ENCODE measurements at regions not wholly inside any gene's neighbourhood (a gene's known extent, or its start where the extent isn't known, plus 50 kb on each side); places are given as distances from the start of the nearest gene placed in this dataset.

DNA sequence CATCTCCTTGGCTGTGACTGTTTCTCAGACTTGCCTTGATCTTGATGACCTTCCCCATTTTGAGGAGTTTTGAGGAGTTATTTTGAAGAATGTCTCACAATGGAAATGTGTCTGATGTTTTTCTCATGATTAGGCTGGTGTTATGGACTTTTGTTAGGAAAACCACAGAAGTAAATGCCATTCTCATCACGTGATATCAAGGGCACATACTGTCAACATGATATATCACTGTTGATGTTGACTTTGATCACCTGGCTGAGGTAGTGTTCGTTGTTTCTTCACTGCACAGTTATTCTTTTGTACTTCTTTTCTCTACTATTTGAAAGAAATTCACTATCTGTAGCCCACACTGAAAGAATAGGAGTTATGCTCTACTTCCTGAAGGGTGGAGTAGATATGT, 194.7 kb upstream of the MPHOSPH6 start:
- H3K4ac ChIP-seq (replicated peaks; ENCODE audit: insufficient read length, low read depth, low read length), result no peak overlapping the region
- H3K9ac ChIP-seq (replicated peaks in 1 of 4; ENCODE audit: extremely low read depth in 1 of 4, low read depth in 3 of 4, low read length in 3 of 4), result no peak overlapping the region
- 79% methylated on average over 2 of the region's 2 CpGs; no CpG with 5 or more reads in 1 of the 2 experiments for WGBS, 2 experiments (ENCODE audit: extremely low coverage in 1 of 2, insufficient coverage in 1 of 2, insufficient read length in 1 of 2, insufficient replicate concordance in 2 of 2, low coverage in 1 of 2, low lambda C conversion rate in 2 of 2, missing lambda C conversion rate in 1 of 2)
- H3K9me3 ChIP-seq (ENCODE audit: insufficient read depth in 2 of 2, low read depth in 1 of 2, low read length in 1 of 2), result no peaks in the 10 kb centered on the region
- H3K36me3 ChIP-seq (ENCODE audit: control insufficient read depth in 2 of 4, insufficient read depth in 4 of 4, low read length in 3 of 4), result no peaks in the 10 kb centered on the region
- no peaks in the 10 kb centered on the region for H3K23me2 ChIP-seq (ENCODE audit: low read depth, low read length)
- no peaks in the 10 kb centered on the region for H3K27me3 ChIP-seq (replicated peaks in 1 of 4; ENCODE audit: control insufficient read depth in 3 of 4, extremely low read depth in 1 of 4, insufficient read depth in 3 of 4, low read length in 3 of 4)
- H3K4me2 ChIP-seq (ENCODE audit: insufficient read depth in 1 of 2, low read depth in 2 of 2, low read length in 2 of 2), result no peak overlapping the region
- DNase-seq (ENCODE audit: low read depth in 1 of 2, low spot score in 2 of 2) (no peak), FAIRE-seq (no peak)
- no peak overlapping the region for H3K27ac ChIP-seq (ENCODE audit: low read depth, low read length)
- no peak overlapping the region for H3K4me3 ChIP-seq (ENCODE audit: extremely low read depth in 1 of 4, insufficient read depth in 2 of 4, low read depth in 3 of 4, low read length in 4 of 4)
- no peak overlapping the region for H4K8ac ChIP-seq (ENCODE audit: extremely low read depth, insufficient read depth, low read length)
- H2BK12ac ChIP-seq (ENCODE audit: low read depth, low read length), result no peak overlapping the region
- H2BK120ac ChIP-seq (replicated peaks; ENCODE audit: low read depth, low read length), result no peak overlapping the region
- H4K91ac ChIP-seq (replicated peaks; ENCODE audit: insufficient read length, low read length), result no peak overlapping the region
- H2BK5ac ChIP-seq (ENCODE audit: low read depth, low read length), result no peak overlapping the region
- no peak overlapping the region for H3K56ac ChIP-seq (replicated peaks; ENCODE audit: insufficient read length, low read depth, low read length)
- CTCF ChIA-PET (ENCODE audit: partially characterized antibody), result no interaction called here
- H4K5ac ChIP-seq (ENCODE audit: insufficient read length, low read depth, low read length), result no peak overlapping the region
- no peaks in the 10 kb centered on the region for H4K20me1 ChIP-seq (replicated peaks in 1 of 2; ENCODE audit: control insufficient read depth in 1 of 2, insufficient read depth in 2 of 2, low read length in 2 of 2)
- H3K79me1 ChIP-seq (ENCODE audit: low read depth, low read length), result no peaks in the 10 kb centered on the region
- H2BK15ac ChIP-seq (ENCODE audit: low read length), result no peak overlapping the region
- POLR2A ChIA-PET (ENCODE audit: partially characterized antibody), result no interaction called here
- H3K18ac ChIP-seq (ENCODE audit: extremely low read depth, low read length), result no peak overlapping the region
- no peaks in the 10 kb centered on the region; a peak in 1 of 7 replicates for H3K4me1 ChIP-seq (replicated peaks in 1 of 4; ENCODE audit: control insufficient read depth in 3 of 4, insufficient read depth in 4 of 4, low read length in 3 of 4)
- no peak overlapping the region for H3K14ac ChIP-seq (ENCODE audit: insufficient read length)
- H3K23ac ChIP-seq (ENCODE audit: insufficient read length), result no peak overlapping the region
- H2BK20ac ChIP-seq (ENCODE audit: low read length), result no peak overlapping the region
- no peak overlapping the region for H2AFZ ChIP-seq (ENCODE audit: low read length)
- H2AK5ac ChIP-seq (ENCODE audit: low read depth, low read length), result no peak overlapping the region
- no peaks in the 10 kb centered on the region for H3K79me2 ChIP-seq (ENCODE audit: control insufficient read depth in 1 of 2, insufficient read depth in 2 of 2, low read length in 2 of 2)
- TF ChIP-seq POLR2A (IDR thresholded peaks at IDR 0.05; ENCODE audit: control extremely low read depth in 1 of 2, low read depth in 2 of 2, low read length in 2 of 2) (no peak), EP300 (IDR thresholded peaks at IDR 0.05; ENCODE audit: borderline replicate concordance in 1 of 2, low read depth in 2 of 2, low read length in 2 of 2) (no peak), FOSL1 (IDR thresholded peaks at IDR 0.05; ENCODE audit: insufficient read depth, low read depth, low read length) (no peak), NRF1 (IDR thresholded peaks at IDR 0.05; ENCODE audit: low read depth, low read length) (no peak), SIX5 (IDR thresholded peaks at IDR 0.05; ENCODE audit: low read depth, low read length) (no peak), SP1 (IDR thresholded peaks at IDR 0.05; ENCODE audit: low read depth, low read length) (no peak), SRF (IDR thresholded peaks at IDR 0.05; ENCODE audit: low read depth, low read length) (no peak), HDAC6 (IDR thresholded peaks at IDR 0.05; ENCODE audit: low read depth, low read length) (no peak), GABPA (IDR thresholded peaks at IDR 0.05; ENCODE audit: borderline replicate concordance, insufficient read depth, low read length) (no peak), SP4 (IDR thresholded peaks at IDR 0.05; ENCODE audit: low read length) (no peak), CHD1 (IDR thresholded peaks at IDR 0.05; ENCODE audit: low read depth, low read length) (no peak)
- TF ChIP-seq, protein P1, sequence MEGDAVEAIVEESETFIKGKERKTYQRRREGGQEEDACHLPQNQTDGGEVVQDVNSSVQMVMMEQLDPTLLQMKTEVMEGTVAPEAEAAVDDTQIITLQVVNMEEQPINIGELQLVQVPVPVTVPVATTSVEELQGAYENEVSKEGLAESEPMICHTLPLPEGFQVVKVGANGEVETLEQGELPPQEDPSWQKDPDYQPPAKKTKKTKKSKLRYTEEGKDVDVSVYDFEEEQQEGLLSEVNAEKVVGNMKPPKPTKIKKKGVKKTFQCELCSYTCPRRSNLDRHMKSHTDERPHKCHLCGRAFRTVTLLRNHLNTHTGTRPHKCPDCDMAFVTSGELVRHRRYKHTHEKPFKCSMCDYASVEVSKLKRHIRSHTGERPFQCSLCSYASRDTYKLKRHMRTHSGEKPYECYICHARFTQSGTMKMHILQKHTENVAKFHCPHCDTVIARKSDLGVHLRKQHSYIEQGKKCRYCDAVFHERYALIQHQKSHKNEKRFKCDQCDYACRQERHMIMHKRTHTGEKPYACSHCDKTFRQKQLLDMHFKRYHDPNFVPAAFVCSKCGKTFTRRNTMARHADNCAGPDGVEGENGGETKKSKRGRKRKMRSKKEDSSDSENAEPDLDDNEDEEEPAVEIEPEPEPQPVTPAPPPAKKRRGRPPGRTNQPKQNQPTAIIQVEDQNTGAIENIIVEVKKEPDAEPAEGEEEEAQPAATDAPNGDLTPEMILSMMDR (IDR thresholded peaks at IDR 0.05; ENCODE audit: control extremely low read depth in 1 of 3, insufficient read depth in 1 of 3, low read depth in 1 of 3, low read length in 3 of 3), result no peak
- TF ChIP-seq, protein P2, sequence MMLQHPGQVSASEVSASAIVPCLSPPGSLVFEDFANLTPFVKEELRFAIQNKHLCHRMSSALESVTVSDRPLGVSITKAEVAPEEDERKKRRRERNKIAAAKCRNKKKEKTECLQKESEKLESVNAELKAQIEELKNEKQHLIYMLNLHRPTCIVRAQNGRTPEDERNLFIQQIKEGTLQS (IDR thresholded peaks at IDR 0.05; ENCODE audit: insufficient read depth, low read depth, low read length), result no peak

Measured in H1 (cell line).